Mammary epithelial cell (primary cell): ENCODE measurements at regions not wholly inside any gene's neighbourhood (a gene's known extent, or its start where the extent isn't known, plus 50 kb on each side); places are given as distances from the start of the nearest gene placed in this dataset.

Experiments used
- CTCF ChIP-seq, 2 donors: IDR thresholded peaks in 1 of 2; conservative IDR thresholded peaks in 1 of 2; 2 replicates each; pipeline ENCODE4 v1.5.1; 2011 to 2012; ENCODE audit warnings: inconsistent platforms in 2 of 2, low read length in 2 of 2, mild to moderate bottlenecking in 2 of 2, control low read depth in 1 of 2, low read depth in 1 of 2; ENCODE audit not compliant: insufficient read depth in 1 of 2; ENCODE audit errors: extremely low read depth in 1 of 2
- EZH2 ChIP-seq: IDR thresholded peaks from 2 replicates; pipeline ENCODE4 v1.6.1; 2012; ENCODE audit warnings: low read length, inconsistent platforms, borderline replicate concordance

- TF ChIP-seq CTCF (conservative IDR thresholded peaks at IDR 0.05 in 1 of 2, IDR thresholded peaks at IDR 0.05 in 1 of 2; ENCODE audit: extremely low read depth in 1 of 2, insufficient read depth in 1 of 2, low read depth in 1 of 2, low read length in 2 of 2) (no peak), EZH2 (no peak)
These were observed 585.9 kb upstream of the NRP1 start for GRCh38 chr10:33920351-33920750.
